HCT116 (cell line): ENCODE measurements at regions not wholly inside any gene's neighbourhood (a gene's known extent, or its start where the extent isn't known, plus 50 kb on each side); places are given as distances from the start of the nearest gene placed in this dataset.

ENCODE experiments used
- ATAC-seq: fragments of 200-7000 bp; cut with Tn5 transposase; 2 replicates; pipeline ENCODE4 v1.9.1; 2020; ENCODE audit warnings: mild to moderate bottlenecking, moderate library complexity
- BruUV-seq: library from RNA; stranded (reverse); fragments of 400-500 nt; replicated peaks from 2 replicates; lab custom pipeline; 2021; lab: Mats Ljungman, UMichigan
- CTCF ChIA-PET: fragments of 300-600 bp; sonication (Branson Sonifier 250); formaldehyde crosslinking; loops from one replicate; lab custom pipeline; 2021; ENCODE audit warnings: antibody characterized with exemption; lab: Charles Lee
- POLR2A ChIA-PET: fragments of 300-600, 350-600 bp; sonication (Branson Sonifier 250); formaldehyde crosslinking; loops from one replicate; lab custom pipeline; 2021; ENCODE audit warnings: antibody characterized with exemption; lab: Charles Lee
- RAD21 ChIA-PET, 2 experiments: fragments of 300-600 bp; sonication (Branson Sonifier 250); formaldehyde crosslinking; loops; one replicate each; lab custom pipeline; 2023; ENCODE audit warnings: low total read pairs in 2 of 2; ENCODE audit not compliant: uncharacterized antibody in 2 of 2, unreplicated experiment in 2 of 2, low non-redundant PET in 1 of 2; lab: Charles Lee
- DNase-seq: peaks from one replicate; pipeline ENCODE4 v3.0.0-alpha.2; 2010; ENCODE audit warnings: low read depth, low spot score
- H2AFZ ChIP-seq: fragments of 200-600 bp; shearing (Covaris generic), sonication (generic); 2 replicates; pipeline ENCODE4 v1.6.1; 2017; ENCODE audit warnings: low read depth, mixed run types, mixed read lengths, antibody characterized with exemption, low read length; ENCODE audit not compliant: poor library complexity, severe bottlenecking
- H3K27ac ChIP-seq: 2 replicates; pipeline ENCODE4 v1.5.1; 2012; ENCODE audit warnings: low read depth, low read length
- H3K27me3 ChIP-seq: fragments of 200-600 bp; sonication (generic); 2 replicates; pipeline ENCODE4 v1.6.1; 2016; ENCODE audit warnings: mixed run types, low read length, mixed read lengths; ENCODE audit not compliant: insufficient read depth
- H3K36me3 ChIP-seq, 2 experiments: fragments of 200-500 bp in 1 of 2; fragments of 200-600 bp in 1 of 2; sonication (Bioruptor generic) in 1 of 2; sonication (generic) in 1 of 2; 2 replicates each; pipeline versions ENCODE4 v1.5.1 to v1.6.1; 2014 to 2016; ENCODE audit warnings: low read length in 2 of 2, inconsistent platforms in 1 of 2, mixed read lengths in 1 of 2, mixed run types in 1 of 2; ENCODE audit not compliant: insufficient read depth in 2 of 2, control insufficient read depth in 1 of 2
- H3K4me1 ChIP-seq, 2 experiments: fragments of 200-600 bp in 1 of 2; sonication (generic) in 1 of 2; 2 replicates each; pipeline versions ENCODE4 v1.5.1 to v1.6.1; 2012 to 2017; ENCODE audit warnings: low read length in 2 of 2, inconsistent platforms in 1 of 2, mild to moderate bottlenecking in 1 of 2, mixed read lengths in 1 of 2, mixed run types in 1 of 2, moderate library complexity in 1 of 2; ENCODE audit not compliant: insufficient read depth in 2 of 2, control insufficient read depth in 1 of 2
- H3K4me2 ChIP-seq: fragments of 200-600 bp; sonication (generic); 2 replicates; pipeline ENCODE4 v1.6.1; 2017; ENCODE audit warnings: mixed run types, low read length, mixed read lengths
- H3K4me3 ChIP-seq, 2 experiments: fragments of 200-600 bp in 1 of 2; sonication (generic) in 1 of 2; replicated peaks in 1 of 2; 2 replicates each; pipeline ENCODE4 v1.5.1; 2011 to 2016; ENCODE audit warnings: low read length in 2 of 2, control low read depth in 1 of 2, low read depth in 1 of 2, mild to moderate bottlenecking in 1 of 2, mixed read lengths in 1 of 2, mixed run types in 1 of 2
- H3K79me2 ChIP-seq: fragments of 200-600 bp; sonication (generic); 2 replicates; pipeline ENCODE4 v1.6.1; 2017; ENCODE audit warnings: mild to moderate bottlenecking, mixed run types, low read length, moderate library complexity, mixed read lengths; ENCODE audit not compliant: insufficient read depth
- H3K9ac ChIP-seq: fragments of 200-600 bp; sonication (generic); 2 replicates; pipeline ENCODE4 v1.6.1; 2016; ENCODE audit warnings: low read length, mixed read lengths
- H3K9me2 ChIP-seq: fragments of 200-600 bp; sonication (generic), shearing (Covaris generic); 2 replicates; pipeline ENCODE4 v1.6.1; 2017; ENCODE audit warnings: mixed run types, mild to moderate bottlenecking, moderate library complexity; ENCODE audit not compliant: insufficient read depth
- H3K9me3 ChIP-seq, 2 experiments: fragments of 200-500 bp in 1 of 2; fragments of 200-600 bp in 1 of 2; sonication (Bioruptor generic) in 1 of 2; sonication (generic) in 1 of 2; 2 replicates each; pipeline ENCODE4 v1.6.1; 2014 to 2017; ENCODE audit warnings: low read length in 2 of 2, mixed read lengths in 2 of 2, inconsistent platforms in 1 of 2, low read depth in 1 of 2, mild to moderate bottlenecking in 1 of 2, mixed run types in 1 of 2, moderate library complexity in 1 of 2; ENCODE audit not compliant: control insufficient read depth in 1 of 2, insufficient read depth in 1 of 2
- H4K20me1 ChIP-seq: fragments of 200-600 bp; sonication (generic), shearing (Covaris generic); 2 replicates; pipeline ENCODE4 v1.6.1; 2017; ENCODE audit warnings: mixed run types, mild to moderate bottlenecking, moderate library complexity; ENCODE audit not compliant: insufficient read depth
- FOSL1 ChIP-seq: IDR thresholded peaks from 2 replicates; pipeline ENCODE4 v1.6.1; 2012; ENCODE audit warnings: low read depth
- SP1 ChIP-seq: IDR thresholded peaks from 2 replicates; pipeline ENCODE4 v1.6.1; 2012; ENCODE audit warnings: low read depth
- SRF ChIP-seq: IDR thresholded peaks from 2 replicates; pipeline ENCODE4 v1.6.1; 2012; ENCODE audit warnings: low read depth
- TCF7L2 ChIP-seq: IDR thresholded peaks from 2 replicates; pipeline ENCODE4 v1.7.0; 2011; ENCODE audit warnings: borderline replicate concordance, inconsistent platforms; ENCODE audit not compliant: insufficient read depth, insufficient read length; ENCODE audit errors: extremely low read depth
- intact Hi-C: fragments of 100-400 bp; cut with micrococcal nuclease; formaldehyde crosslinking; loops from 2 replicates; pipeline ENCODE4 v1.10.0; 2022

GRCh38 chr18:39913672-39914366 lies 2041.2 kb upstream of the PIK3C3 start:
- ChIA-PET RAD21 (no interaction called here), POLR2A (no interaction called here), CTCF (no interaction called here)
- no peaks in the 10 kb centered on the region for H3K27me3 ChIP-seq
- H3K79me2 ChIP-seq, result no peaks in the 10 kb centered on the region
- no peak overlapping the region for H3K27ac ChIP-seq
- 0 out of 4 replicates have a peak, but pooled peaks cover 0 to 3% of the 10 kb centered on the region in 2 experiments for H3K9me3 ChIP-seq
- BruUV-seq, result no TSS peak
- H4K20me1 ChIP-seq, result no peaks in the 10 kb centered on the region
- no peak overlapping the region for H2AFZ ChIP-seq
- no peak overlapping the region for H3K4me3 ChIP-seq
- H3K9ac ChIP-seq, result no peak overlapping the region
- H3K9me2 ChIP-seq, result no peaks in the 10 kb centered on the region
- TF ChIP-seq TCF7L2, result peak; percentile 77
- no peak for TF ChIP-seq SRF
- intact Hi-C loops, result no loop called here
- H3K4me2 ChIP-seq, result no peak overlapping the region
- no peak for DNase-seq
- H3K36me3 ChIP-seq, result no peaks in the 10 kb centered on the region
- no peak for ATAC-seq
- H3K4me1 ChIP-seq, result no peaks in the 10 kb centered on the region

- TF ChIP-seq SP1 (no peak), FOSL1 (no peak), TCF7L2 (no peak)
- no peak for DNase-seq
- POLR2A ChIA-PET, result no interaction called here
- Histone ChIP-seq H3K9me3 (0 out of 4 replicates have a peak, but pooled peaks cover 0 to 3% of the 10 kb centered on the region in 2 experiments), H3K4me2 (no peak overlapping the region), H2AFZ (no peak overlapping the region), H3K4me3 (no peak overlapping the region), H4K20me1 (no peaks in the 10 kb centered on the region), H3K27ac (no peak overlapping the region), H3K9ac (no peak overlapping the region), H3K27me3 (no peaks in the 10 kb centered on the region), H3K79me2 (no peaks in the 10 kb centered on the region), H3K9me2 (no peaks in the 10 kb centered on the region), H3K4me1 (no peaks in the 10 kb centered on the region), H3K36me3 (no peaks in the 10 kb centered on the region)
- intact Hi-C loops, result no loop called here
- RAD21 ChIA-PET, result no interaction called here
- CTCF ChIA-PET, result no interaction called here
- no peak for ATAC-seq
- no TSS peak for BruUV-seq
Observed at GRCh38 chr18:39911716-39912115, 2043.3 kb upstream of the PIK3C3 start.
